GM21360 (cell line): ENCODE measurements at regions not wholly inside any gene's neighbourhood (a gene's known extent, or its start where the extent isn't known, plus 50 kb on each side); places are given as distances from the start of the nearest gene placed in this dataset.
"Not testable (repeated sequence)": the region's sequence is repeated elsewhere in the genome, so short reads cannot be mapped to it uniquely, and the experiment has no call there.

Experiments used
- ATAC-seq: cut with Tn5 transposase; IDR thresholded peaks from one replicate; pipeline ENCODE4 v1.9.1; 2021; ENCODE audit warnings: mild to moderate bottlenecking, moderate library complexity; ENCODE audit not compliant: unreplicated experiment

- no peak for ATAC-seq
Observed at GRCh38 chr9:2492161-2492560, 129.4 kb upstream of the VLDLR start.

- ATAC-seq, result no peak
Observed at GRCh38 chr9:2493109-2493508, 128.5 kb upstream of the VLDLR start.

GRCh38 chr9:2493529-2493928 is 128.1 kb upstream of the VLDLR start:
- ATAC-seq, result no peak

GRCh38 chr9:2494562-2494961 is 127.0 kb upstream of the VLDLR start:
- no peak for ATAC-seq

DNA sequence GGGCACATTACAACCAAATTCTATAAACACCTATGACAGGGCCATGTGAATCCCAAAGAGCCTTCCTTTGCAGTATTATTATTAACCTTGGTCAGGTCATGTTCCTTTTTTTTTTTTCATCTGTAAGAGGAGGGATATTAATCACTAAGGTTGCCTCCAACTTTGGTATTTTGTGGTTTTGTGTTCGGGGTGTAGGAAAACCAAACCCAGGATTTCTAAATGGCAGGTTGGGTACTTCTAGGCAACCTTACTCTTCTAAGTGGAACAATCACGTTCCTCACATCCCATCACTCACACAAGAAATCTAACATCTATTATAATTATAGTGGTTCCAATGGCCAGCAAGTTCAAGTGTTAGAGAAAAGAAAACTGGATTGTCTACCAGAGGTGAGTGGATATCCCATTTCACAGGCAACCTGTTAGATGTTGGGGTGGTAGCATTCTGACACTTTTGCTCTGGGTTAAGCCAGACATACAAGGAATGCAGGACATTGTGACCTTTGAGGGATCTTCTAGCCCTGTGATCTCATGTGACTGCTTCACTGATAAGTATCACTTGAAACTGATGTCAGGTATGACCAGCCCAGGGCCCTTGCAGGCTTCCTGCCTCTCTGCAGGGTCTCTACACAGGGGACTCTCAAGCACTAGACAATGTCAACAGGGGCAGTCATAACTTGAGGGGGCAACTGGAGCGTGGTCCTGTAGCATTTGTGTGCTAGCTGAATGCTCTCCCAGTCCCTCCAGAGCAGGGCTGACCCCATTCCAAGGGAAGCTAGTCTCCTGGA is 126.2 kb upstream of the VLDLR start:
- no peak for ATAC-seq

- ATAC-seq, result no peak
Observed at GRCh38 chr9:2496169-2496568, 125.4 kb upstream of the VLDLR start.

DNA sequence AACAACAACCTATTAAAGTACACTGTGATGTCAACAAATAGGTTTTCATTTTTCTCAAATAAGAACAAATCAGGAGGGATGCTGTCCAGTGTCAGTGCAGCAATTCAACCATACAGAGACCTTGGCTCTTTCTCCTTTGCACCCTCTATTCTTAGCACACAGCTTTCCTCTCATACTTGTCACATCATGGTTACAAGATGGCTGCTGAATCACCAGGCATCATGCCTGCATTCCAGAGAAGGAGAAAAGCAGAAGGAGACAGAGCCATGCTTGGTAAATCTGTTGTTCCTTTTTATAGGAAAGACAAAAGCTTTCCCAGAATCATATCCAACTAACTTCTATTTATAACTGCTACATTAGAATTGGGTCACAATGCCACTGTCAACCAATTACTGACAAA is 124.7 kb upstream of the VLDLR start:
- ATAC-seq, result no peak

GRCh38 chr9:2497666-2498400 is 123.8 kb upstream of the VLDLR start:
- no peak for ATAC-seq

DNA sequence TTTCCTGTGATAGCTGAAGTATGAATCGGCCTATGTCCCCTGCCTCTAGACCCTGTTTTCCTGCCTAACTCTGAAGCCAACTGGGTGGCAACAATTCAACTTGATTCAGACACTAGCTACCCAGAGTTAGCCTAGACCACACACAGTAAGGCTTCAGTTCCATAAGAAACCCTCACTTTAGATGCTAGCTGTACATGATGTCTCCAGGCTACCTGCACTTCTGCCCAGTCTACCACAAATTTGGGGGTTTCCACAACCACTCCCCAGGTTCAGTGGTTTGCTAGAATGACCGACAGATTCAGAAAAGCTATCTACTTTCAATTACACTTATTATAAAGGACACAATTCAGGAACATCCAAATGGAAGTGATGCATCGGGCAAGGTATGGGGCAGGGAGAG is 119.4 kb upstream of the VLDLR start:
- ATAC-seq, result no peak

GRCh38 chr9:2502760-2503159 is 118.8 kb upstream of the VLDLR start:
- no peak for ATAC-seq

DNA sequence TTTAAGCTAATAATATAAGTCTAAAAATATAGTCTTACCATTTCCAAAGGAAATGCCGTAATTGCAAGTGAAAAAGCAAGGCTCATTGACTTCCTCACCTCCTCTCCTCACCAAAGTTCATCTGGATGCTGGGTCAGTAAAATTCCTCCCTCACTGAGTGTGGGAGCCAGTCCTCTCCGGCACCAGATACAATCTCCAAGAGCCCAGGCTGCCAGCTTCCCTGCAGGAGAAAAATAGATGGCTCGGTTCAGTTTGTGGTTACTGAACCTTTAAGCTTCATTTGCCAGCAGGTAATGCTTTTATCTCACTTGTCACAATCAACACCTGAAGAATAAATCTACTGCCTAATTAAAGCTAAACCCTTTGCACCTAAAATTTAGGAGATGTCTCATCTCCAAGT is 115.3 kb upstream of the VLDLR start:
- ATAC-seq, result no peak

- ATAC-seq, result no peak
Observed at GRCh38 chr9:2523591-2523990, 98.0 kb upstream of the VLDLR start.

- no peak for ATAC-seq
Observed at GRCh38 chr9:2524601-2525000, 97.0 kb upstream of the VLDLR start.

GRCh38 chr9:2525147-2525546 is 96.4 kb upstream of the VLDLR start:
- no peak for ATAC-seq

DNA sequence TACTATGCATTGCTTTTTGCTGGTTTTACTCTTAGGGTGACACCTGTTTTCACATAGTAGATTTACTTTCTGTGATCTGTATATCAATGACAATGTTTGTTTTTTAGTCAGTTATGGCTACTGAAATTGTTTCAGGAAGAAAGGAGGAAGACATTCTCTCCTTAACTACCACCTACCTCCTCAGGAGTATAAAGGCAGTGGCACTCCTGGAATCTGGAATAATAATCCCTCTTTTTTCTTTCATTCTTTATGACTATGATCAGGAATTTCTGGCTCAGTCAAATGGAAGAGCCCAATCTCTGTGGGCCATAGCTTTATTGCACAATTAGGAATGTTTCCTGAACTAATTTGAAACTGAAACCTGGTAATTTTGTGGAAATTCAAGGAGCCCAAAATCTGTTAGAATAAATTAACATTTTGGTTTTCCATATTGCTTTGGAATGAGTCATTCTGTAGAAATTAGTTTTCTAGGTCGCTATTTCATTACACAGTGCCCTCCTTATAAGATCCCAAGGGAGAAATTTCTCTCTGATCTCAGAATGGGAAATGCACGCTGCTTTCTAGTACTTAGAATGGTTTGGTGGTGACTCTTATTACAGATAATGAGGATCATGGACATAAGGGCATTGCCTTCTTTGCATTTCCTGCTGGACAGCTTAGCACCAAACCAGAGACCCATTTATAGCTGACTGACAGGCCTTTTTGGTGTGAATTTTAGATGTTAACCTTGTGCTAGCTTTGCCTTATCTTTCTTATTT is 95.3 kb upstream of the VLDLR start:
- no peak for ATAC-seq

- no peak for ATAC-seq
Observed at GRCh38 chr9:2531481-2531880, 90.1 kb upstream of the VLDLR start.

DNA sequence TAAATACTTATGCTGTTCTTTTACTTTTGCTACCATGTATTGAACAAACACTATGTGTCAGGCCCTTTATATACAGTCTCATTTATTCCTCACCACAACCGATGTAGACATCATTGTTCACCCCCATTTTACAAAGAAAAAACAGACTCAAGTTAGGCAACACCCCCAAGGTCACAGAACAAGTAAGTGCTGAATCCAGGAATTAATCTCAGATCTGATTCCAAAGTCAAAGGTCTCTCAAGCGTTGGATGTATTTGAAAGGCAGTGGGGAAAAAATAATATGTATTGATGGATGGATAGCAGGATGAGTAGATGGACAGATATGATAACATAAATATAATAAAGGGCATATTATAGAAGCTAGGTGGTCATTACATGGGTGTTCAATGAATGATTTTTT is 85.1 kb upstream of the VLDLR start:
- ATAC-seq, result no peak

DNA sequence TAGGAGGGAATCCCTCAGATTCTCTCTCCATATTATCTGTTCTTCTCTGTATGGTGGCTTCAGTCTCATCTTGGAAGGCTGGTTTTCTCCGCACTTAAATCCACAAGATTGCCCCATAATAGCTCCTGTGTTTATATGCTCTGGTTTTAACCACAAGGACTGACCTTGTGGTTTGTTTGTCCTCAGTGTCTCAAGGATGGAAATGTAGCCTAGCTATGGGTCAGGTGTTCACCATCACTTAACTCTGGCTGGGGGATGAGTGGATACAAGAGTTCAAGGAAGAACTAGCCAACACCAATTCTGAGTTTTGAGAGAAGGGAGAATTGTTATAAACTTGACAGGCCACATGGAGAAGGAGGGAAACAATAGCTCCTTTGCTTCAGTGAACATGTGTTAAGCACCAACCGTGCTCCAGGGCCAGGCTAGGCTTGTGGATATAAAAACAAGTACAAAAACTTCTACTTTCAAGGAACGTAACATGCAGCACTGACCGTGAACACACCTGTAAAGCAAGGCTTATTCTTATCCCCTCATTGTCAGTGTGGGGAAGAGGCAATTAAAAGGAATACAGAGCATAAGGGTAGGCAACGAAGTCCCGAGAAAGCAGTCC is 75.6 kb upstream of the VLDLR start:
- ATAC-seq, result no peak

DNA sequence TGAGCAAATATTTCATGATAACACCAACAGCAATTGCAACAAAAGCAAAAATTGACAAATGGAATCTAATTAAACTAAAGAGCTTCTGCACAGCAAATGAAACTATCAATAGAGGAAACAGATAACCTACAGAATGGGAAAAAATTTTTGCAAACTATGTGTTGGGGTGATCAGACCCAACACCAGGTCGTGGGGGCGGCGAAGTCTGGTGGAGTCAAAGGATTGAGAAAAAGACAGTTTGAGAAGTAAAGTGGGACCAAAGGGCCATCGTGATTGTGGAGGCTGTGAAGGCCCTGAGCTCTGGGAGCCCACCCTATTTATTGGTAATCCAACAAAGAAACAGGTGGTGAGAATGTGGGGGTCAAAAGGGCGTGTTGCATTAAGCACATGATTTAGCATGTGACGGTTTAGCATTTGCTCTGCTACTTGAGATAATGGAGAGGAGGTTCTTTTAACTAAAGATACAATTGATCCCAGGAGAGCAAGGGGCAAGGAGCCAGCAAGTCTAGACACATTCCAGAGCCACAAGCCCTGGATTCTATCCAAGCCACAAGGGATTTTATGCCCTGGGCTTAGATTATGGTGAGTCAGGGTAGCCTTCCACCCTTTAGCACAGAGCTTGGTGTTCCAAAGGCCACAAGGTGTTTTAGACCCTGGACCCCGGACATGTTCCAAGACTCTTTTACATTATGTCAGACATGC is 65.5 kb upstream of the VLDLR start:
- not testable (repeated sequence) for ATAC-seq

DNA sequence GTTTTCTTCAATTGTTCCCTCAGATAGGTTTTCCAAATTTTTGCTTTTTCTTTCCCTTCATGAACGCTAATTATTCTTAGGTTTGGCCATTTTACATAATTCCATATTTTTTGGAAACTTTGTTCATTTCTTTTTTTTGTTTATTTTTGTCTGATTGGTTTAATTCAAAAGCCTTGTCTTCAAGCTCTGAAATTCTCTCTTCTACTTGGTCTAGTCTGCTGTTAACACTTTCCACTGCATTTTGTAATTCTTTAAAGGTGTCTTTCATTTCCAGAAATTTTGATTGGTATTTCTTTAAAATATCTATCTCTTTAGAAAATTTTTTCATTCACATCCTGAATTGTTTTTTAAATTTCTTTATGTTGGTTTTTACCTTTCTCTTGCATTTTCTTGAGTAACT is 63.9 kb upstream of the VLDLR start:
- ATAC-seq, result no peak
